Activated CD4-positive, alpha-beta T cell treated with anti-CD3 and anti-CD28 coated beads, Interleukin-2, amount 10 ng/mL, durations not matched to agents 24 days and 14 days (primary cell): ENCODE measurements at regions not wholly inside any gene's neighbourhood (a gene's known extent, or its start where the extent isn't known, plus 50 kb on each side); places are given as distances from the start of the nearest gene placed in this dataset.

Experiments
- DNase-seq: peaks from one replicate; pipeline ENCODE4 v3.0.0; 2022
- H3K27ac Mint-ChIP-seq: one replicate; pipeline ENCODE4 v1.8.0; 2022; ENCODE audit warnings: mild to moderate bottlenecking, mixed read lengths
- H3K27me3 Mint-ChIP-seq: one replicate; pipeline ENCODE4 v1.8.0; 2022; ENCODE audit warnings: mixed read lengths
- H3K36me3 Mint-ChIP-seq: one replicate; pipeline ENCODE4 v1.8.0; 2022; ENCODE audit warnings: low read depth, mild to moderate bottlenecking, mixed read lengths
- H3K4me1 Mint-ChIP-seq: one replicate; pipeline ENCODE4 v1.8.0; 2021; ENCODE audit warnings: mixed read lengths
- H3K4me3 Mint-ChIP-seq: one replicate; pipeline ENCODE4 v1.8.0; 2022; ENCODE audit warnings: mild to moderate bottlenecking, moderate library complexity, mixed read lengths
- H3K9me3 Mint-ChIP-seq: one replicate; pipeline ENCODE4 v1.8.0; 2021; ENCODE audit warnings: mixed read lengths
- intact Hi-C: fragments of 100-400 bp; cut with micrococcal nuclease; formaldehyde crosslinking; loops from one replicate; pipeline ENCODE4 v1.15.1; 2023

- Mint-ChIP-seq H3K36me3 (no peaks in the 10 kb centered on the region), H3K4me1 (peaks cover 2% of the 10 kb centered on the region), H3K4me3 (no peak overlapping the region), H3K27me3 (no peaks in the 10 kb centered on the region), H3K27ac (no peak overlapping the region), H3K9me3 (no peaks in the 10 kb centered on the region)
- intact Hi-C loops = no loop called here
- DNase-seq = no peak
These were observed 233.7 kb downstream of the FOXA2 start for GRCh38 chr20:22350624-22351023.

- no peak overlapping the region for H3K4me3 Mint-ChIP-seq
- H3K36me3 Mint-ChIP-seq = no peaks in the 10 kb centered on the region
- intact Hi-C loops = no loop called here
- no peaks in the 10 kb centered on the region for H3K9me3 Mint-ChIP-seq
- peaks cover 2% of the 10 kb centered on the region for H3K4me1 Mint-ChIP-seq
- no peaks in the 10 kb centered on the region for H3K27me3 Mint-ChIP-seq
- no peak for DNase-seq
- no peak overlapping the region for H3K27ac Mint-ChIP-seq
These were observed 236.4 kb downstream of the FOXA2 start for GRCh38 chr20:22348010-22348409.

GRCh38 chr20:22346716-22347115 is 237.7 kb downstream of the FOXA2 start:
- no peak overlapping the region for H3K27ac Mint-ChIP-seq
- H3K36me3 Mint-ChIP-seq = no peaks in the 10 kb centered on the region
- intact Hi-C loops = no loop called here
- no peaks in the 10 kb centered on the region for H3K9me3 Mint-ChIP-seq
- H3K4me1 Mint-ChIP-seq = peaks cover 2% of the 10 kb centered on the region
- H3K27me3 Mint-ChIP-seq = no peaks in the 10 kb centered on the region
- H3K4me3 Mint-ChIP-seq = no peak overlapping the region
- DNase-seq = no peak

- Mint-ChIP-seq H3K9me3 (no peaks in the 10 kb centered on the region), H3K4me3 (no peak overlapping the region), H3K27ac (no peak overlapping the region), H3K4me1 (peaks cover 2% of the 10 kb centered on the region), H3K36me3 (no peaks in the 10 kb centered on the region), H3K27me3 (peaks cover 4% of the 10 kb centered on the region)
- no peak for DNase-seq
- intact Hi-C loops = no loop called here
These were observed 240.8 kb downstream of the FOXA2 start for GRCh38 chr20:22343612-22344011.

- no peak overlapping the region for H3K27ac Mint-ChIP-seq
- DNase-seq = no peak
- H3K4me1 Mint-ChIP-seq = peaks cover 2% of the 10 kb centered on the region
- no peak overlapping the region for H3K4me3 Mint-ChIP-seq
- H3K36me3 Mint-ChIP-seq = no peaks in the 10 kb centered on the region
- H3K27me3 Mint-ChIP-seq = peaks cover 4% of the 10 kb centered on the region
- no peaks in the 10 kb centered on the region for H3K9me3 Mint-ChIP-seq
- intact Hi-C loops = no loop called here
These were observed 242.0 kb downstream of the FOXA2 start for GRCh38 chr20:22342410-22342809.

- H3K9me3 Mint-ChIP-seq = no peaks in the 10 kb centered on the region
- peaks cover 7% of the 10 kb centered on the region for H3K27me3 Mint-ChIP-seq
- intact Hi-C loops = no loop called here
- no peak overlapping the region for H3K4me3 Mint-ChIP-seq
- H3K4me1 Mint-ChIP-seq = peaks cover under 1% of the 10 kb centered on the region
- no peaks in the 10 kb centered on the region for H3K36me3 Mint-ChIP-seq
- DNase-seq = no peak
- no peak overlapping the region for H3K27ac Mint-ChIP-seq
These were observed 242.9 kb downstream of the FOXA2 start for GRCh38 chr20:22341508-22341907.

GRCh38 chr20:22339946-22340345 is 244.4 kb downstream of the FOXA2 start:
- H3K4me3 Mint-ChIP-seq = no peak overlapping the region
- H3K27me3 Mint-ChIP-seq = peaks cover 7% of the 10 kb centered on the region
- no peak for DNase-seq
- no peaks in the 10 kb centered on the region for H3K9me3 Mint-ChIP-seq
- no peak overlapping the region for H3K27ac Mint-ChIP-seq
- H3K36me3 Mint-ChIP-seq = no peaks in the 10 kb centered on the region
- intact Hi-C loops = loop anchor here (5.0 kb wide), 1 partner anchor 907 kb away; no protein-coding TSS in a partner anchor
- H3K4me1 Mint-ChIP-seq = no peaks in the 10 kb centered on the region

GRCh38 chr20:22339091-22339881 is 245.1 kb downstream of the FOXA2 start:
- no peaks in the 10 kb centered on the region for H3K4me1 Mint-ChIP-seq
- no peak overlapping the region for H3K4me3 Mint-ChIP-seq
- H3K9me3 Mint-ChIP-seq = no peaks in the 10 kb centered on the region
- DNase-seq = peak; percentile 81
- H3K36me3 Mint-ChIP-seq = no peaks in the 10 kb centered on the region
- peaks cover 7% of the 10 kb centered on the region for H3K27me3 Mint-ChIP-seq
- intact Hi-C loops = loop anchor here (5.0 kb wide), 1 partner anchor 908 kb away; no protein-coding TSS in a partner anchor
- H3K27ac Mint-ChIP-seq = no peak overlapping the region

GRCh38 chr20:22338140-22338708 is 246.1 kb downstream of the FOXA2 start:
- no peaks in the 10 kb centered on the region for H3K4me1 Mint-ChIP-seq

GRCh38 chr20:22335210-22335609 is 249.2 kb downstream of the FOXA2 start:
- no peak overlapping the region for H3K4me3 Mint-ChIP-seq
- peaks cover 7% of the 10 kb centered on the region for H3K27me3 Mint-ChIP-seq
- no peaks in the 10 kb centered on the region for H3K36me3 Mint-ChIP-seq
- intact Hi-C loops = loop anchor here (5.0 kb wide), 1 partner anchor 912 kb away; no protein-coding TSS in a partner anchor
- H3K27ac Mint-ChIP-seq = no peak overlapping the region
- no peak for DNase-seq
- H3K9me3 Mint-ChIP-seq = no peaks in the 10 kb centered on the region
- no peaks in the 10 kb centered on the region for H3K4me1 Mint-ChIP-seq

More at GRCh38 chr20:22338140-22338708, 246.1 kb downstream of the FOXA2 start:
- H3K27ac Mint-ChIP-seq = no peak overlapping the region
- H3K4me3 Mint-ChIP-seq = no peak overlapping the region
- intact Hi-C loops = loop anchor here (5.0 kb wide), 1 partner anchor 909 kb away; no protein-coding TSS in a partner anchor
- no peaks in the 10 kb centered on the region for H3K9me3 Mint-ChIP-seq
- DNase-seq = no peak
- H3K27me3 Mint-ChIP-seq = peaks cover 7% of the 10 kb centered on the region
- no peaks in the 10 kb centered on the region for H3K36me3 Mint-ChIP-seq

- Mint-ChIP-seq H3K4me1 (no peaks in the 10 kb centered on the region), H3K27me3 (peaks cover 2% of the 10 kb centered on the region), H3K4me3 (no peak overlapping the region), H3K36me3 (no peaks in the 10 kb centered on the region), H3K9me3 (no peaks in the 10 kb centered on the region), H3K27ac (no peak overlapping the region)
- intact Hi-C loops = loop anchor here (5.0 kb wide), 1 partner anchor 253 kb away; no protein-coding TSS in a partner anchor
- peak; percentile 81 for DNase-seq
These were observed 250.4 kb downstream of the FOXA2 start for GRCh38 chr20:22333885-22334545.

GRCh38 chr20:22324505-22324904 is 259.9 kb downstream of the FOXA2 start:
- Mint-ChIP-seq H3K27ac (no peak overlapping the region), H3K27me3 (no peaks in the 10 kb centered on the region), H3K4me1 (no peaks in the 10 kb centered on the region), H3K36me3 (no peaks in the 10 kb centered on the region), H3K9me3 (no peaks in the 10 kb centered on the region), H3K4me3 (no peak overlapping the region)
- DNase-seq = no peak
- intact Hi-C loops = no loop called here

- Mint-ChIP-seq H3K27me3 (no peaks in the 10 kb centered on the region), H3K27ac (no peak overlapping the region), H3K36me3 (no peaks in the 10 kb centered on the region), H3K4me3 (no peak overlapping the region), H3K9me3 (no peaks in the 10 kb centered on the region), H3K4me1 (no peaks in the 10 kb centered on the region)
- DNase-seq = no peak
- intact Hi-C loops = no loop called here
These were observed 261.9 kb downstream of the FOXA2 start for GRCh38 chr20:22322513-22322912.

- Mint-ChIP-seq H3K9me3 (no peaks in the 10 kb centered on the region), H3K36me3 (no peaks in the 10 kb centered on the region), H3K27ac (no peak overlapping the region), H3K27me3 (no peaks in the 10 kb centered on the region), H3K4me3 (no peak overlapping the region), H3K4me1 (no peaks in the 10 kb centered on the region)
- no peak for DNase-seq
- intact Hi-C loops = no loop called here
These were observed 263.2 kb downstream of the FOXA2 start for GRCh38 chr20:22321191-22321590.
